Vagina (tissue), 2 donors: ENCODE measurements at regions not wholly inside any gene's neighbourhood (a gene's known extent, or its start where the extent isn't known, plus 50 kb on each side); places are given as distances from the start of the nearest gene placed in this dataset.

Experiments used
- CTCF ChIP-seq, 3 experiments: fragments of 450-650 bp in 2 of 3; fragments of 200-600 bp in 1 of 3; sonication (generic) in 1 of 3; IDR thresholded peaks; one replicate each; pipeline ENCODE4 v1.5.1; 2017 to 2019; ENCODE audit warnings: antibody characterized with exemption in 3 of 3, mild to moderate bottlenecking in 2 of 3, moderate library complexity in 2 of 3
- POLR2AphosphoS5 ChIP-seq, 2 donors: sonication (generic); formaldehyde crosslinking; IDR thresholded peaks; one replicate each; pipeline ENCODE4 v1.9.0; 2017; ENCODE audit warnings: antibody characterized with exemption in 2 of 2, mild to moderate bottlenecking in 2 of 2, low read depth in 1 of 2; ENCODE audit not compliant: insufficient read depth in 1 of 2

GRCh38 chr1:117803318-117803717 is 126.1 kb downstream of the GDAP2 start:
- TF ChIP-seq POLR2AphosphoS5 (IDR thresholded peaks at IDR 0.05; ENCODE audit: insufficient read depth in 1 of 2, low read depth in 1 of 2) (no peak), CTCF (IDR thresholded peaks at IDR 0.05) (no peak)
